Transverse colon (tissue), 4 donors: ENCODE measurements at regions not wholly inside any gene's neighbourhood (a gene's known extent, or its start where the extent isn't known, plus 50 kb on each side); places are given as distances from the start of the nearest gene placed in this dataset.

Source experiments
- EP300 ChIP-seq: sonication (generic); formaldehyde crosslinking; IDR thresholded peaks from one replicate; pipeline ENCODE4 v1.6.1; 2017; ENCODE audit warnings: antibody characterized with exemption, low read depth
- POLR2A ChIP-seq: fragments of 450-650 bp; IDR thresholded peaks from one replicate; pipeline ENCODE4 v1.6.1; 2016; ENCODE audit warnings: antibody characterized with exemption, mild to moderate bottlenecking, moderate library complexity
- POLR2AphosphoS5 ChIP-seq, 3 donors: sonication (generic); formaldehyde crosslinking; IDR thresholded peaks; one replicate each; pipeline ENCODE4 v1.6.1; 2016; ENCODE audit warnings: antibody characterized with exemption in 3 of 3
- TF ChIP-seq, protein P1 (sequence below), 5 experiments: fragments of 200-600 bp in 3 of 5; fragments of 450-650 bp in 2 of 5; sonication (generic) in 3 of 5; IDR thresholded peaks; 1 replicate in 2 of 5; 2 replicates in 3 of 5; pipeline ENCODE4 v1.5.1; 2016 to 2017; ENCODE audit warnings: antibody characterized with exemption in 5 of 5, inconsistent platforms in 3 of 5, mild to moderate bottlenecking in 2 of 5, moderate library complexity in 1 of 5

DNA sequence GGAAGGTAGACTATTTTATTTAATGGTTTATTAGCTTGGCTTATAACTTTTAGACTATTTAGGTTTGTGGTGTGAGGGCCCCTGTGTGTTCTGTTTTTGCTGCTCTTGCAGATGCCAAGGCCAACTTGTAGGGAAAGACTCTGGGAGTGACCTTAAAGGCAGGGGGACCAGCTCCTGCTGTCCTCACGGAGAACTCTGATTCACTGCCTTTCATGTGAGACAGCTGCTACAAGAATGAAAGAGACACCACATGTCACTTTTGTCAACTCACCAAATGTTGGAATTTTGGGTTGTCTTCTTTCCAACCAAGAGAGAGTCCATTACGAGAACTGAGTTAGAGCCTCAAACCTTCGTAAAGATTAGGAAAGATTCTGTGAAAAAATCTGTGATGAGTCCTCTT is 258.3 kb upstream of the ADAMTSL1 start:
- TF ChIP-seq, protein P1, sequence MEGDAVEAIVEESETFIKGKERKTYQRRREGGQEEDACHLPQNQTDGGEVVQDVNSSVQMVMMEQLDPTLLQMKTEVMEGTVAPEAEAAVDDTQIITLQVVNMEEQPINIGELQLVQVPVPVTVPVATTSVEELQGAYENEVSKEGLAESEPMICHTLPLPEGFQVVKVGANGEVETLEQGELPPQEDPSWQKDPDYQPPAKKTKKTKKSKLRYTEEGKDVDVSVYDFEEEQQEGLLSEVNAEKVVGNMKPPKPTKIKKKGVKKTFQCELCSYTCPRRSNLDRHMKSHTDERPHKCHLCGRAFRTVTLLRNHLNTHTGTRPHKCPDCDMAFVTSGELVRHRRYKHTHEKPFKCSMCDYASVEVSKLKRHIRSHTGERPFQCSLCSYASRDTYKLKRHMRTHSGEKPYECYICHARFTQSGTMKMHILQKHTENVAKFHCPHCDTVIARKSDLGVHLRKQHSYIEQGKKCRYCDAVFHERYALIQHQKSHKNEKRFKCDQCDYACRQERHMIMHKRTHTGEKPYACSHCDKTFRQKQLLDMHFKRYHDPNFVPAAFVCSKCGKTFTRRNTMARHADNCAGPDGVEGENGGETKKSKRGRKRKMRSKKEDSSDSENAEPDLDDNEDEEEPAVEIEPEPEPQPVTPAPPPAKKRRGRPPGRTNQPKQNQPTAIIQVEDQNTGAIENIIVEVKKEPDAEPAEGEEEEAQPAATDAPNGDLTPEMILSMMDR (IDR thresholded peaks at IDR 0.05), result no peak
- TF ChIP-seq EP300 (no peak), POLR2A (no peak), POLR2AphosphoS5 (IDR thresholded peaks at IDR 0.05) (no peak)
